KMS-11 (cell line): ENCODE measurements at regions not wholly inside any gene's neighbourhood (a gene's known extent, or its start where the extent isn't known, plus 50 kb on each side); places are given as distances from the start of the nearest gene placed in this dataset.
A peak's percentile ranks its signal among the peaks of the same experiment; 100 is the strongest.

ENCODE experiments used
- H2AFZ ChIP-seq: fragments of 200-600 bp; sonication (generic); 2 replicates; pipeline ENCODE4 v1.6.1; 2016; ENCODE audit warnings: antibody characterized with exemption, mixed run types, low read depth
- H3K27ac ChIP-seq: fragments of 200-600 bp; sonication (generic); 2 replicates; pipeline ENCODE4 v1.6.1; 2016; ENCODE audit warnings: mild to moderate bottlenecking, mixed run types
- H3K27me3 ChIP-seq: fragments of 200-600 bp; sonication (generic); 2 replicates; pipeline ENCODE4 v1.6.1; 2017; ENCODE audit warnings: mild to moderate bottlenecking, low read depth, mixed run types, moderate library complexity; ENCODE audit not compliant: insufficient read depth
- H3K36me3 ChIP-seq: fragments of 200-600 bp; sonication (generic); 2 replicates; pipeline ENCODE4 v1.6.1; 2017; ENCODE audit warnings: mild to moderate bottlenecking, mixed run types; ENCODE audit not compliant: insufficient read depth
- H3K4me1 ChIP-seq: fragments of 200-600 bp; sonication (generic); 2 replicates; pipeline ENCODE4 v1.6.1; 2016; ENCODE audit warnings: mild to moderate bottlenecking, low read depth, mixed run types; ENCODE audit not compliant: poor library complexity, severe bottlenecking
- H3K4me2 ChIP-seq: fragments of 200-600 bp; sonication (generic); 2 replicates; pipeline ENCODE4 v1.7.0; 2016; ENCODE audit warnings: mild to moderate bottlenecking, mixed run types
- H3K4me3 ChIP-seq: fragments of 200-600 bp; sonication (generic); IDR thresholded peaks from 2 replicates; pipeline ENCODE4 v1.6.1; 2017; ENCODE audit warnings: low read depth, low read length, mixed read lengths; ENCODE audit not compliant: insufficient read depth
- H3K79me2 ChIP-seq: fragments of 200-600 bp; sonication (generic); 2 replicates; pipeline ENCODE4 v1.6.1; 2016; ENCODE audit warnings: low read depth, mixed run types; ENCODE audit not compliant: insufficient read depth
- H3K9ac ChIP-seq: fragments of 200-600 bp; sonication (generic); 2 replicates; pipeline ENCODE4 v1.6.1; 2016; ENCODE audit warnings: mild to moderate bottlenecking, mixed run types
- H4K20me1 ChIP-seq: fragments of 200-600 bp; sonication (generic); 2 replicates; pipeline ENCODE4 v1.6.1; 2016; ENCODE audit warnings: mild to moderate bottlenecking, mixed run types; ENCODE audit not compliant: insufficient read depth
- TF ChIP-seq, protein P1 (sequence below): fragments of 200-600 bp; sonication (generic); conservative IDR thresholded peaks from 2 replicates; pipeline ENCODE4 v1.6.1; 2017; ENCODE audit warnings: low read depth, mild to moderate bottlenecking, antibody characterized with exemption, low read length, moderate library complexity, mixed read lengths

- Histone ChIP-seq H4K20me1 (no peaks in the 10 kb centered on the region), H3K4me3 (no peak overlapping the region), H3K4me1 (peaks cover 7% of the 10 kb centered on the region), H3K27ac (no peak overlapping the region), H3K79me2 (no peaks in the 10 kb centered on the region), H2AFZ (0 out of 2 replicates have a peak overlapping the region, but pooled peaks have one; percentile 28), H3K4me2 (0 out of 2 replicates have a peak overlapping the region, but pooled peaks have one; percentile 8), H3K9ac (no peak overlapping the region), H3K27me3 (no peaks in the 10 kb centered on the region), H3K36me3 (no peaks in the 10 kb centered on the region)
- TF ChIP-seq, protein P1, sequence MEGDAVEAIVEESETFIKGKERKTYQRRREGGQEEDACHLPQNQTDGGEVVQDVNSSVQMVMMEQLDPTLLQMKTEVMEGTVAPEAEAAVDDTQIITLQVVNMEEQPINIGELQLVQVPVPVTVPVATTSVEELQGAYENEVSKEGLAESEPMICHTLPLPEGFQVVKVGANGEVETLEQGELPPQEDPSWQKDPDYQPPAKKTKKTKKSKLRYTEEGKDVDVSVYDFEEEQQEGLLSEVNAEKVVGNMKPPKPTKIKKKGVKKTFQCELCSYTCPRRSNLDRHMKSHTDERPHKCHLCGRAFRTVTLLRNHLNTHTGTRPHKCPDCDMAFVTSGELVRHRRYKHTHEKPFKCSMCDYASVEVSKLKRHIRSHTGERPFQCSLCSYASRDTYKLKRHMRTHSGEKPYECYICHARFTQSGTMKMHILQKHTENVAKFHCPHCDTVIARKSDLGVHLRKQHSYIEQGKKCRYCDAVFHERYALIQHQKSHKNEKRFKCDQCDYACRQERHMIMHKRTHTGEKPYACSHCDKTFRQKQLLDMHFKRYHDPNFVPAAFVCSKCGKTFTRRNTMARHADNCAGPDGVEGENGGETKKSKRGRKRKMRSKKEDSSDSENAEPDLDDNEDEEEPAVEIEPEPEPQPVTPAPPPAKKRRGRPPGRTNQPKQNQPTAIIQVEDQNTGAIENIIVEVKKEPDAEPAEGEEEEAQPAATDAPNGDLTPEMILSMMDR: peak; percentile 86
These were observed 529.8 kb upstream of the VRK2 start for GRCh38 chr2:57516698-57517340.

DNA sequence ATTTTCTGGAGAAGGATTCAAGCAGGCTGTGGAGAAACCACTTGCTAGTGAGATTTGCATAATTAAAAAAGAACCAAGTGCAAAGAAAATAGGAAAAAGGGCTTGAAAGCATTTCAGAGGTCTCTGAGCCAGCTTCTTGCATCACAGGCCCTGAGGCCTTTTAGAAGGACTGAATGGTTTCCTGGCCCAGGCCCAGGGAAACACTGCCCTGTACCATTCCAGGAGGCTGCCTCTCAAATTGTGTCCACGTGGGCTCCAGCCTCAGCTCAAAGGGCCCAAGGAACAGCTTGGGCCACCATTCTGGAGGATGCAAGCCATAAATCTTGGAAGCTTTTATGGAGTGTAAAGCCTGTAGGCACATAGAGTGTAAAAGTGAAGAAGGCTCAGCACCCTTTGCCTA, 523.3 kb upstream of the VRK2 start:
- H3K79me2 ChIP-seq: no peaks in the 10 kb centered on the region
- H3K27me3 ChIP-seq: no peaks in the 10 kb centered on the region
- no peak overlapping the region for H3K9ac ChIP-seq
- no peaks in the 10 kb centered on the region for H3K4me1 ChIP-seq
- no peak overlapping the region for H3K4me2 ChIP-seq
- no peak overlapping the region for H3K4me3 ChIP-seq
- H3K27ac ChIP-seq: no peak overlapping the region
- H2AFZ ChIP-seq: no peak overlapping the region
- no peaks in the 10 kb centered on the region for H3K36me3 ChIP-seq
- no peaks in the 10 kb centered on the region for H4K20me1 ChIP-seq
- TF ChIP-seq, protein P1: no peak

- Histone ChIP-seq H3K4me2 (no peak overlapping the region), H3K27ac (no peak overlapping the region), H3K27me3 (no peaks in the 10 kb centered on the region), H3K4me1 (no peaks in the 10 kb centered on the region), H3K9ac (no peak overlapping the region), H3K36me3 (no peaks in the 10 kb centered on the region), H2AFZ (no peak overlapping the region), H3K4me3 (no peak overlapping the region), H3K79me2 (no peaks in the 10 kb centered on the region), H4K20me1 (no peaks in the 10 kb centered on the region)
- TF ChIP-seq, protein P1: no peak
These were observed 518.9 kb upstream of the VRK2 start for GRCh38 chr2:57527685-57528084.

GRCh38 chr2:57528499-57528898, 518.1 kb upstream of the VRK2 start:
- H3K9ac ChIP-seq: no peak overlapping the region
- H3K27ac ChIP-seq: no peak overlapping the region
- H4K20me1 ChIP-seq: no peaks in the 10 kb centered on the region
- TF ChIP-seq, protein P1: no peak
- no peaks in the 10 kb centered on the region for H3K4me1 ChIP-seq
- no peak overlapping the region for H3K4me2 ChIP-seq
- no peaks in the 10 kb centered on the region for H3K36me3 ChIP-seq
- no peaks in the 10 kb centered on the region for H3K79me2 ChIP-seq
- no peaks in the 10 kb centered on the region for H3K27me3 ChIP-seq
- no peak overlapping the region for H3K4me3 ChIP-seq
- H2AFZ ChIP-seq: no peak overlapping the region
